HTR-8/SVneo (cell line): ENCODE measurements at regions not wholly inside any gene's neighbourhood (a gene's known extent, or its start where the extent isn't known, plus 50 kb on each side); places are given as distances from the start of the nearest gene placed in this dataset.

ENCODE experiments used
- DNase-seq: peaks from one replicate; pipeline ENCODE4 v3.0.0; 2011; ENCODE audit warnings: low spot score, mixed read lengths; ENCODE audit not compliant: insufficient read length
- FAIRE-seq: peaks from 2 replicates; lab custom pipeline; 2011; peaks lifted over from hg19 to GRCh38; lab: Jason Lieb, UNC

GRCh38 chr2:240294514-240294913 is 140.9 kb upstream of the GPC1 start:
- FAIRE-seq = no peak
- DNase-seq = no peak

GRCh38 chr2:240295256-240296103 is 140.0 kb upstream of the GPC1 start:
- no peak for FAIRE-seq
- no peak for DNase-seq

GRCh38 chr2:240296104-240296406 is 139.4 kb upstream of the GPC1 start:
- FAIRE-seq (no peak), DNase-seq (no peak)

GRCh38 chr2:240296476-240297255 is 138.8 kb upstream of the GPC1 start:
- FAIRE-seq = no peak
- no peak for DNase-seq

GRCh38 chr2:240297256-240298116 is 138.0 kb upstream of the GPC1 start:
- FAIRE-seq = no peak
- no peak for DNase-seq

GRCh38 chr2:240298117-240298790 is 137.2 kb upstream of the GPC1 start:
- no peak for FAIRE-seq
- DNase-seq = no peak

GRCh38 chr2:240298803-240299709 is 136.4 kb upstream of the GPC1 start:
- DNase-seq = no peak
- no peak for FAIRE-seq

GRCh38 chr2:240299710-240300068 is 135.8 kb upstream of the GPC1 start:
- FAIRE-seq (no peak), DNase-seq (no peak)

- no peak for FAIRE-seq
- DNase-seq = no peak
Measured at GRCh38 chr2:240300261-240300821, 135.1 kb upstream of the GPC1 start.

GRCh38 chr2:240300840-240301239 is 134.6 kb upstream of the GPC1 start:
- no peak for DNase-seq

GRCh38 chr2:240301256-240301795 is 134.1 kb upstream of the GPC1 start:
- FAIRE-seq = no peak
- no peak for DNase-seq

More at GRCh38 chr2:240300840-240301239, 134.6 kb upstream of the GPC1 start:
- no peak for FAIRE-seq

GRCh38 chr2:240302041-240302440 is 133.4 kb upstream of the GPC1 start:
- FAIRE-seq = no peak
- DNase-seq = no peak

GRCh38 chr2:240302933-240303595 is 132.4 kb upstream of the GPC1 start:
- no peak for DNase-seq
- FAIRE-seq = no peak

GRCh38 chr2:240303896-240304745 is 131.3 kb upstream of the GPC1 start:
- no peak for FAIRE-seq
- DNase-seq = no peak

GRCh38 chr2:240304746-240305161 is 130.7 kb upstream of the GPC1 start:
- no peak for FAIRE-seq
- DNase-seq = no peak

GRCh38 chr2:240305369-240305962 is 130.0 kb upstream of the GPC1 start:
- DNase-seq (no peak), FAIRE-seq (no peak)

- no peak for DNase-seq
- no peak for FAIRE-seq
Measured at GRCh38 chr2:240306185-240306584, 129.3 kb upstream of the GPC1 start.
